Progenitor cell of endocrine pancreas (in vitro differentiated cells): ENCODE measurements at regions not wholly inside any gene's neighbourhood (a gene's known extent, or its start where the extent isn't known, plus 50 kb on each side); places are given as distances from the start of the nearest gene placed in this dataset.

ENCODE experiments used
- DNase-seq: peaks from one replicate; pipeline ENCODE4 v3.0.0; 2021; ENCODE audit warnings: low spot score; ENCODE audit not compliant: unreplicated experiment
- H3K27ac Mint-ChIP-seq: 2 replicates; pipeline ENCODE4 v1.8.0; 2021; ENCODE audit warnings: mild to moderate bottlenecking, moderate library complexity, mixed read lengths
- H3K27me3 Mint-ChIP-seq: 2 replicates; pipeline ENCODE4 v1.8.0; 2021; ENCODE audit warnings: mixed read lengths
- H3K36me3 Mint-ChIP-seq: 2 replicates; pipeline ENCODE4 v1.8.0; 2022; ENCODE audit warnings: mixed read lengths; ENCODE audit not compliant: insufficient read depth
- H3K4me1 Mint-ChIP-seq: 2 replicates; pipeline ENCODE4 v1.8.0; 2021; ENCODE audit warnings: low read depth, mixed read lengths
- H3K4me3 Mint-ChIP-seq: 2 replicates; pipeline ENCODE4 v1.8.0; 2021; ENCODE audit warnings: low read depth, mild to moderate bottlenecking, moderate library complexity, mixed read lengths
- H3K9me3 Mint-ChIP-seq: 2 replicates; pipeline ENCODE4 v1.8.0; 2021; ENCODE audit warnings: low read depth, mixed read lengths
- TF ChIP-seq, protein P1 (sequence below): fragments of 200-600 bp; sonication (generic); IDR thresholded peaks from one replicate; pipeline ENCODE4 v1.5.0; 2021; ENCODE audit warnings: antibody characterized with exemption, mild to moderate bottlenecking; ENCODE audit not compliant: unreplicated experiment

DNA sequence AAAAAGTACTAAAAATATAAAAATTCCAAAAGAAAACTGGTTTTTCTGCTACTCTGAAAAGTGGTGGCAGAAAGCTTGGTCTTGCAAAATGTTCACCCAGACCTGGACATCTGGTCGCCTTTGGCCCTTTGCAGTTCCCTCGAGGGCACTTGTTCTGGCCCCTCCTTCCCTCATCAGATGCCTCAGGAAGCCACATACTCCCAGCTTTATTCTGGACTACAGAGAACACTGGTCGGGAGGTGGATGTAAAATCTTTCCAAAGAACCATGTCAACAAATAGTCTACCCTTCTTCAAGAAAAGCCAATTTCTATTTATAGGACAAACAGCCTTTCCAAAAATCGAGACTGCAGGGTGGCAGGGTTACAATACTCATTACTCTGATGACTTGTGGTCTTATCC lies 726.1 kb downstream of the TNS3 start:
- H3K9me3 Mint-ChIP-seq: no peaks in the 10 kb centered on the region
- H3K27me3 Mint-ChIP-seq: no peaks in the 10 kb centered on the region
- H3K4me1 Mint-ChIP-seq: no peaks in the 10 kb centered on the region
- no peaks in the 10 kb centered on the region for H3K36me3 Mint-ChIP-seq
- TF ChIP-seq, protein P1, sequence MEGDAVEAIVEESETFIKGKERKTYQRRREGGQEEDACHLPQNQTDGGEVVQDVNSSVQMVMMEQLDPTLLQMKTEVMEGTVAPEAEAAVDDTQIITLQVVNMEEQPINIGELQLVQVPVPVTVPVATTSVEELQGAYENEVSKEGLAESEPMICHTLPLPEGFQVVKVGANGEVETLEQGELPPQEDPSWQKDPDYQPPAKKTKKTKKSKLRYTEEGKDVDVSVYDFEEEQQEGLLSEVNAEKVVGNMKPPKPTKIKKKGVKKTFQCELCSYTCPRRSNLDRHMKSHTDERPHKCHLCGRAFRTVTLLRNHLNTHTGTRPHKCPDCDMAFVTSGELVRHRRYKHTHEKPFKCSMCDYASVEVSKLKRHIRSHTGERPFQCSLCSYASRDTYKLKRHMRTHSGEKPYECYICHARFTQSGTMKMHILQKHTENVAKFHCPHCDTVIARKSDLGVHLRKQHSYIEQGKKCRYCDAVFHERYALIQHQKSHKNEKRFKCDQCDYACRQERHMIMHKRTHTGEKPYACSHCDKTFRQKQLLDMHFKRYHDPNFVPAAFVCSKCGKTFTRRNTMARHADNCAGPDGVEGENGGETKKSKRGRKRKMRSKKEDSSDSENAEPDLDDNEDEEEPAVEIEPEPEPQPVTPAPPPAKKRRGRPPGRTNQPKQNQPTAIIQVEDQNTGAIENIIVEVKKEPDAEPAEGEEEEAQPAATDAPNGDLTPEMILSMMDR: no peak
- H3K4me3 Mint-ChIP-seq: no peak overlapping the region
- H3K27ac Mint-ChIP-seq: no peak overlapping the region
- DNase-seq: no peak

DNA sequence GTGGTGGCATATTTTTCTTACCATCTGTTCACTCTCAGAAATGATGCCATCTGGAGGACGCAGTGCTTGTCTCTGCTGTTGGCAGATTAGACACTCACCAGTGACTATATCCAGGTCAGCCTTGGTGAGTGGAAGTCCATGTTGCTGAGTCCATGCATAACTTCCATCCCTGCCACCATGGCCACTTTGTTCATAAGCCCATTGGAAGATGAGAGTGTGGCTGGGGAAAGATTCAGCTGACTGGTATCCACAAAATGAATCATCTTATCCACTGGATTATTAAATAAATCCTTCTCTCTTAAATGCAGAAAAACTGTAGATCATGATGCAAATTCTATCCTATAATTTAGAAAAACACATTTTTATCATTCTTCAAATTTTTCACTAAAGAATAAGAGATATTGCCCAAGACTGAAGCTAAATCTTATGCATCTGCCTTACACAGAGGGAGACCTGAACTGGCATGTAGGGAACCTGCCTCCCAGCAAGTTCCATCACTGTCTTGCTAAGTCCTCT lies 726.9 kb downstream of the TNS3 start:
- Mint-ChIP-seq H3K27me3 (no peaks in the 10 kb centered on the region), H3K4me3 (no peak overlapping the region), H3K9me3 (no peaks in the 10 kb centered on the region), H3K36me3 (no peaks in the 10 kb centered on the region), H3K4me1 (no peaks in the 10 kb centered on the region), H3K27ac (no peak overlapping the region)
- TF ChIP-seq, protein P1: no peak
- DNase-seq: no peak

DNA sequence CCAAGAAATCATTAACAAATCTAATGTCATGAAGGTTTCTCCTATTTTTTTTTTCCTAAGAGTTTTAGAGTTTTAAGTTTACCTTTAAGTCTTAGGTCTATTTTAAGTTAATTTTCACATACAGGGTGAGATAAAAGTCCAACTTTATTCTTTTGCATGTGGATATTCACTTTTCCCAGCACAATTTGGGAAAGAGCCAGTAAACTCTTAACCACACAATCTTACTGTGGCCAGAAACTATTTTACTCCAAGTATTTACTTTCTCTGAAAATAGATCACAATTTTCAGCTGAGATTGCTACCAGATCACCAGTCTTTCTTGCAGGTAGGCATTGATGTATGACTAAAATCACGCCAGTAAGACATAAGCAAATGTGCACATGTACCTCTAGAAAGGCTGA lies 728.5 kb downstream of the TNS3 start:
- no peak for DNase-seq
- no peaks in the 10 kb centered on the region for H3K9me3 Mint-ChIP-seq
- H3K27ac Mint-ChIP-seq: no peak overlapping the region
- H3K27me3 Mint-ChIP-seq: no peaks in the 10 kb centered on the region
- H3K4me1 Mint-ChIP-seq: no peaks in the 10 kb centered on the region
- no peaks in the 10 kb centered on the region for H3K36me3 Mint-ChIP-seq
- no peak overlapping the region for H3K4me3 Mint-ChIP-seq
- TF ChIP-seq, protein P1: no peak

- no peak overlapping the region for H3K27ac Mint-ChIP-seq
Observed at GRCh38 chr7:46852795-46853194, 729.1 kb downstream of the TNS3 start.

GRCh38 chr7:46850563-46851330 lies 731.2 kb downstream of the TNS3 start:
- H3K36me3 Mint-ChIP-seq: no peaks in the 10 kb centered on the region
- no peak overlapping the region for H3K4me3 Mint-ChIP-seq
- H3K27ac Mint-ChIP-seq: no peak overlapping the region
- TF ChIP-seq, protein P1: no peak
- H3K27me3 Mint-ChIP-seq: no peaks in the 10 kb centered on the region
- H3K9me3 Mint-ChIP-seq: no peaks in the 10 kb centered on the region
- no peak for DNase-seq
- H3K4me1 Mint-ChIP-seq: no peaks in the 10 kb centered on the region

More at GRCh38 chr7:46852795-46853194, 729.1 kb downstream of the TNS3 start:
- TF ChIP-seq, protein P1: no peak
- no peaks in the 10 kb centered on the region for H3K9me3 Mint-ChIP-seq
- no peaks in the 10 kb centered on the region for H3K36me3 Mint-ChIP-seq
- H3K27me3 Mint-ChIP-seq: no peaks in the 10 kb centered on the region
- no peak for DNase-seq
- H3K4me1 Mint-ChIP-seq: no peaks in the 10 kb centered on the region
- no peak overlapping the region for H3K4me3 Mint-ChIP-seq
